Panc1 (cell line): ENCODE measurements at regions not wholly inside any gene's neighbourhood (a gene's known extent, or its start where the extent isn't known, plus 50 kb on each side); places are given as distances from the start of the nearest gene placed in this dataset.

Experiments used
- CTCF ChIP-seq: fragments of 450-650 bp; IDR thresholded peaks from 2 replicates; pipeline ENCODE4 v1.5.1; 2017; ENCODE audit warnings: mild to moderate bottlenecking
- SIN3A ChIP-seq: IDR thresholded peaks from 2 replicates; pipeline ENCODE4 v1.6.1; 2012; ENCODE audit warnings: low read depth, mild to moderate bottlenecking, low read length, moderate library complexity, borderline replicate concordance; ENCODE audit not compliant: insufficient read depth

DNA sequence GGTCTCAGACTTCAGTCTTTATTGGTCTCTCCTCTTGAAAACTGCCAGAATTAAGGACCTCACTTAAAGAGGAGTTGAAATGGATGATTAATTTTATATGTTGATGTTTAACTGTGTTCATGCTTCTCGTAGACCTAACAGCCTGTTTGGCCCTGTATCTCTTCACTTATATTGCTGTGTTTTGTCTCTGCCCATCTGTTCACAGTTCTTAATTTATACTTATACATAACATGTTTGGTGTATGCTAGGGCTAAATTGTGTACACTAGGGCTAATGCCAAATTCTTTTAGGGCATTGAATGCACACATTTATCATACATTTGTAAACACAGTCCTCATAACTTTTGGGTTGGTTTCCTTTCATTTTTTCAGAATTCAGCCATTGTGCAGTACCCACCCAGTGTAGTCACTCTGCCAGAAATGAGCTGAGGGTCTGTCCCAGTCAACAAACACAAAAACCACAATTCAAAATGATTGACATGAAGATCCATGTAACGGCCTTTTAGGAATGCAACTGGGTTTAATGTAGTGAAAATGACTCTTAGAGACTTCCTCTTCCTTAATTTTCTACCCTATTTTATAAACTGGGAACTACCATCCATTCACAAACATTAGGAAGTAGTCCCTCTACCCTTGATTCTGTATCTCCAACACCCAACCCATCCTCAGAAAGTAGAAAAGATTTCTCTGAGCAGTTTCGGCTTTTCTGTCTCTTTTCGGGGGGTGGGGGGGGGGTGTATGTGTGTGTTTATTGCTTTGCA lies 668.8 kb upstream of the KLF4 start:
- TF ChIP-seq SIN3A (no peak), CTCF (no peak)
